ENCODE measurements at regions not wholly inside any gene's neighbourhood (a gene's known extent, or its start where the extent isn't known, plus 50 kb on each side); places are given as distances from the start of the nearest gene placed in this dataset.

GRCh38 chr12:65758401-65758800 lies 65.9 kb upstream of the HMGA2 start:
- TF ChIP-seq CTCF (IDR thresholded peaks at IDR 0.05) (no peak), EP300 (IDR thresholded peaks at IDR 0.05; ENCODE audit: low read depth) (no peak)

Data from transverse colon (tissue), 3 donors.